ENCODE measurements at regions not wholly inside any gene's neighbourhood (a gene's known extent, or its start where the extent isn't known, plus 50 kb on each side); places are given as distances from the start of the nearest gene placed in this dataset.
A peak's percentile ranks its signal among the peaks of the same experiment; 100 is the strongest.
"Not testable (repeated sequence)": the region's sequence is repeated elsewhere in the genome, so short reads cannot be mapped to it uniquely, and the experiment has no call there.

- no peak for DNase-seq
Observed at GRCh38 chr5:2105141-2105540, 222.4 kb upstream of the IRX4 start.

GRCh38 chr5:2103940-2104339 lies 221.2 kb upstream of the IRX4 start:
- no peak for DNase-seq

DNA sequence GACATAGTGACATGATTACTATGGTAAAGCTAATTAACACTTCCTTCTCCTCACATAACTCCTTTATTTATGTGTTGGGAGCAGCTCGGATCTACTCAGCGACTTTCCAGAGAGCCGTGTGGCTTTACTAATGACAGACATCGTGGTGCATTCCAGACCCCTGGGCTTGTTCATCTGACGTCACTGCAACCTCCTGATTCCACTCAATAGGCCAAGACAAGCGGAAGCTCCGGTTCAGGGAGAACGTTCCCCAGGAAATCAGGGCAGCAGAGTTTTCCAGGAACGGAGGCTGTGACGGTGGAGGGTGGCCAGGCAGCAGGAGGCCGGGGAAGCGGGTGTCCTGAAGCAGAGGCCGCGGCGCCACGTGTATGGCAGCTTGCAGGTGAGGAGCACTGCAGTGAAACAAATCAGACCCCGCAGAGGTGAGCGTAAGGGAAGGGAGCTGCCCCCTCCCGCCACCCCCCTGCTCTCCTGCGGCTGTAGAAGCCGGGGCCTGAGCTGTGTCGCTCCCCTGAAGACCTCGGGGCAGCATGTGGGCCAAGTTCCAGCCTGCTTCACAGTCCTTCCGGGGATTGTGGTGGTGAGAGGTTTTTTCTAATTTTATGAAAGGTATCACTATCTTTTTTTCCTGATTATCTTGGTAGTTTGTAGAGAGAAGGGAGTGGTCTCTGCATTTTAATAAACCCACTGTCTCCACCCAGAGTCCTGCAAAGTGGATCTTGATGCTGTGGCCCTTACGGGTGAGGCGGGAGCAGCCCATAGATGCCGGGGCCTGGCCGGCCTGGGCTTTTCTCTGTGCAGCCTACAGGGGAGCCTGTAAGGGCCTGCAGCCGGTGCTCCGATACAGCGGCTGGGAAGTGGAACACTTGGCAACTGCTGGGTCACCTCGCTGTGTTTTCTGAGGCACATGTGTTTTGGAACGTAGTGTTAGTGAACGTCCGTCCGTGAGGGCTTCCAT lies 220.4 kb upstream of the IRX4 start:
- no peak for DNase-seq

- DNase-seq = no peak
Observed at GRCh38 chr5:2101685-2102084, 219.0 kb upstream of the IRX4 start.

DNA sequence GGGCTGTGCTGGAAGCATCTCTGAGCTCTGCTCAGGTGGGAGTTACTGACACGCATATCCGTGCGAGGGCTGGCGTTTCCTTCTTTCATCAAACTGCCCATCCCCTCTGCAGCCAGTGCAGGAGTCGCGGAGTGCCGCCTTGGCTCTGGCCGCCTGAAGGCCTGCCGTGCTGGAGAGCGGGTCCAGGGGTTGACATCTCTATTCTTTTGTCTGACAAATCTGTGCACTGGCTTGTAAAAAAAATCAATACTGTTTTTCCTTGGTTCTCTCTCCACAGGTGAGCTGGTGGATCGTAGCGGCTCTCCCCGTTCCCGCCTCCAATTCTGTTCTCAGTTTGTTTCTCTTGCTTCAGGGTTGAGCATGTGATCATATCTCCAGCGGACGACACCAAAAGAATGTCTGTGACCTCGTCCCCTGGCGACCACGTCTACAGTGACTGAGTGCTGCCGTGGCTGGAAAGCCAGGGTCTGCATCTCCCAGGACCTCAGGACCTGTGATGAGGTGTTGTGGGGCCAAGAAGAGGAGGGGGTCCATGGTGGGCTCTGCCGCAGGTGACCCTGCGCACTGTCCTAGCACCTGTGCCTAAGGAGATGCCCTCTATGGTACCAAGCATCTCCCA lies 214.3 kb upstream of the IRX4 start:
- no peak for DNase-seq

DNA sequence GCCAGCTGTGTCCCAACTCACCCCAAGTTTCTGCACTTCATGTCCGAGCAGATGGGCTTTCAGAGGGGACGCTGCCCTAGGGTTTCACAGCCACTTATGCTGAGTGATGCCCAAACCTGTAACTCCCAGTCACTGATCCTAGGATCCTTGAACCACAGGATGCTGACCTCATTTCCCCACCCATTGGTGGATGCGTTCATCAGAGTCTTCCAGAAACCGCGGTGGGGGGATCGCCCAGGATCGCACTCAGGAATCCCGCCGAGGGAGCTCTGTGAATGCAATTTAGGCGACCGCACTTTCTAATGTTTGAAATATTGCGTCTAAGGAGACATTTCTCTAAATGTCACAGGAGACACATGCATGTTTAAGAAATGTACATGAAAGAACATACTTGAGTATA lies 212.3 kb upstream of the IRX4 start:
- no peak for DNase-seq

DNA sequence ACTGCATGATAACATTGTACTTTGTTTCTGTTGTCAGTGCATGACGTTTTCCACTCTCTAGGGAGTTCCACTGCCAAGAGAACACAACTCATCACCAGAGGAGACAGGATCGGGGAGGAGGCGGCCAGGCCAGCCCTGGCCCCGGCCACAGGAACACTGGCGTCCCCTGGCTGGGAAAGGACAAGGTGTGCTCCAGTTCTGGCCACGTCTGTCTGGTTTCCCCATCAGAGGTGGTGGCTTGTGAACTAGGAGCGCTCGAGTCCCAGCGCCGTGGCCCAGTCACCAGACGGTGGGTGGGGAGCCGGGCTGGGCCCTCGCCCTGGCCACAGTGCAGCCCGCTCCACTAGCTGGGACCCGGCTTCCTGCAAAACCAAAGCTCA lies 211.9 kb upstream of the IRX4 start:
- DNase-seq = no peak

- peak; percentile 4 for DNase-seq
Observed at GRCh38 chr5:2093859-2094615, 211.3 kb upstream of the IRX4 start.

DNA sequence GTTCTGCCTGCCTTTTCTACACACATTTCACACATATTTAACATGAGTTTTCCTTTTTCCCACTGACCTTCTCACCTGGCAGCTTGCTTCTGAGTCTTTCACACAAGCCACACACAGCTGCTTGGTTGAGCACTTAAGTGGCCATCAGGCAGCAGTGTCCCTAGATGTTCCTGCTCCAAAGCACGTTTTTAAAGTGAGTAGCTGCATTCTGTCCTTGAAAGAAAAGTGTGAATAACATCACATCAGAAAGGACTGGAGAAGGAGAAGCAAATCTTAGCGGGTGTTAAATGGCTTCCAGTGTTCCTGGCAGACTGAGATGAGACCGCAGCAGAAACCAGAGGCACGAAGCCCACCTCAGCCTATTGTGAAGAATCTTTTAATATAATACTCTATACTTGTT lies 209.2 kb upstream of the IRX4 start:
- DNase-seq = no peak

- DNase-seq = no peak
Observed at GRCh38 chr5:2087980-2088379, 205.3 kb upstream of the IRX4 start.

GRCh38 chr5:2075365-2075764 lies 192.6 kb upstream of the IRX4 start:
- DNase-seq = no peak

DNA sequence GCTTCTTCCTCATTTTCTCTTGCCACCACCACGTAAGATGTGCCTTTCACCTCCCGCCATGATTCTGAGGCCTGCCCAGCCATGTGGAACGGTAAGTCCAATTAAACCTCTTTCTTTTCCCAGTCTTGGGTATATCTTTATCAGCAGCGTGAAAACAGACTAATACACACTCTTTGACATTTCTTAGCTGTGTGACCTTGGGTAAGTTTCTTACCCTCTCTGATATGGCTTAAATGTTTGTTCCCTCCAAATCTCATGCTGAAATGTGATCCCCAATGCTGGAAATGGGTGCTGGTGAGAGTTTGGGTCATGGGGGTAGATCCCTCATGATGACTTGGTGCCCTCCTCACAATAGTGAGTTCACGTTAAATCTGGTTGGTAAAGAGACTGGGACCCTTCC lies 188.8 kb upstream of the IRX4 start:
- no peak for DNase-seq

DNA sequence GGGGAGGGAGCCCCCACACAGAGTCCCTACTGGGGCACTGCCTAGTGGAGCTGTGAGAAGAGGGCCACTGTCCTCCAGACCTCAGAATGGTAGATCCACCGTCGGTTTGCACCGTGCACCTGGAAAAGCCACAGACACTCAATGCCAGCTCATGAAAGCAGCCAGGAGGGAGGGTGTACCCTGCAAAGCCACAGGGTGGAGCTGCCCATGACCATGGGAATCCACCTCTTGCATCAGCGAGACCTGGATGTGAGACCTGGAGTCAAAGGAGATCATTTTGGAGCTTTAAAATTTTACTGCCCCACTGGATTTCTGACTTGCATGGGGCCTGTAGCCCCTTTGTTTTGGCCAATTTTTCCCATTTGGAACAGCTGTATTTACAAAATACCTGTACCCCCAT lies 188.1 kb upstream of the IRX4 start:
- DNase-seq = not testable (repeated sequence)

DNA sequence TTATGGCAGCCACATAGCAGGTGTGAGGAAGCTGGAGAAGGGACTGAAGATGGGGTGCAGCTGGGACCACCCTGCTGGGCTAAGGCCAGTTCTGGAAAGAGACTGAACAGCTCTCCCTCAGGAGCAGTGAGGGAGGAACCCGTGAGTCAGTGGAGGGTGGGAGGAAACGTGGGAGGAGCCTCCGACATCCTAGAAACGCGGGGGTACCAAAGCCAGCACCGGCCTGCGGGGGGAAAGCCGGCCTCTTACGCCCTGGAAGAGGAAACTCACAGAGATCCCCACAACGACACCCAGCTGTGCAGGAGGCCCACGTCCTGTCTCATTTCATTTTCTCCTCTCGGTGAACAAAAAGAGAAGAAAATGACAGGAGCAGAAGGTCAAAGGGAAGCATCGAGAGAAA lies 185.8 kb upstream of the IRX4 start:
- no peak for DNase-seq

- no peak for DNase-seq
Observed at GRCh38 chr5:2066373-2066772, 183.6 kb upstream of the IRX4 start.

GRCh38 chr5:2063380-2063779 lies 180.7 kb upstream of the IRX4 start:
- not testable (repeated sequence) for DNase-seq

DNA sequence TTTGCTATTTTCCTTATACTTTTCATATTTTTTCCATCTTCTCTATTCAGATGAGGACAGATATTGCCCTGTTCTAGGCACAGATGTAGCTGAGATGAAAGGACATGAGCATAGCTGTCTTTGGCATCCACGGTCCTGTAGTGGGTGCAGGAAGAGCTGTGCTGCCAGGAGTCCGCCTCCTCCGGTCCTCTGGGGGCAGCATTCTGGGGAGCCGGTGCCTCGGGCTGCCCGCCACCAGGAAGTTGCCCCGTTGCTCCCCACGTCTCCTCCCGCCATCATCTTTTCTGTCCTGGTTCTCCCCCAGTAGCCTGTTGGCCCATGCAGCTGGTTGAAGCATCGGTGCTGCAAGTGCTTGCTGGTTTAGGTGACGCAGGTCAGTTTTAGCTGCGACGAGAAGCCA lies 170.0 kb upstream of the IRX4 start:
- DNase-seq = no peak

GRCh38 chr5:2049876-2050275 lies 167.2 kb upstream of the IRX4 start:
- no peak for DNase-seq

- no peak for DNase-seq
Observed at GRCh38 chr5:2048664-2049063, 165.9 kb upstream of the IRX4 start.

- DNase-seq = no peak
Observed at GRCh38 chr5:2047341-2047927, 164.7 kb upstream of the IRX4 start.

- DNase-seq = no peak
Observed at GRCh38 chr5:2044041-2044440, 161.3 kb upstream of the IRX4 start.

DNA sequence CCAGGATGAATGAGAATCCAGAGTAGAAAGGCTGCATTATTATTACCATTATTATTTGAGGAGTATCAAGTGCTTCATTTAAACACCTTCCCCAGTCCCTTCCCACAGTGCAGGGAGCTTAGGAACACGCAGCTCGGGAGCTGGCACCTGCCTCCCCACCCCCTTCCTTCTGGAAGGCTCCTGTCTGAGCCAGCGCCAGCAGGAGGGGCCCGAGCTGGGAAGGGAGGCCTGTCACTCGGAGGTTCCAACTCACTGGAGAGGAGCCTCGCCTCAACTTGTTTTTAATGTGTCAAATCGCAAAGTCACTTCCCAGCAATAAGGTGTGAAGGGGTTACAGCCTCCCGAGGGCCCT lies 156.4 kb upstream of the IRX4 start:
- DNase-seq = no peak

Measured in muscle of arm (tissue), 1 donor.